GM21576 (cell line): ENCODE measurements at regions not wholly inside any gene's neighbourhood (a gene's known extent, or its start where the extent isn't known, plus 50 kb on each side); places are given as distances from the start of the nearest gene placed in this dataset.
"Not testable (repeated sequence)": the region's sequence is repeated elsewhere in the genome, so short reads cannot be mapped to it uniquely, and the experiment has no call there.

Experiments used
- ATAC-seq: cut with Tn5 transposase; IDR thresholded peaks from one replicate; pipeline ENCODE4 v1.9.1; 2021; ENCODE audit warnings: mild to moderate bottlenecking, moderate library complexity; ENCODE audit not compliant: unreplicated experiment

DNA sequence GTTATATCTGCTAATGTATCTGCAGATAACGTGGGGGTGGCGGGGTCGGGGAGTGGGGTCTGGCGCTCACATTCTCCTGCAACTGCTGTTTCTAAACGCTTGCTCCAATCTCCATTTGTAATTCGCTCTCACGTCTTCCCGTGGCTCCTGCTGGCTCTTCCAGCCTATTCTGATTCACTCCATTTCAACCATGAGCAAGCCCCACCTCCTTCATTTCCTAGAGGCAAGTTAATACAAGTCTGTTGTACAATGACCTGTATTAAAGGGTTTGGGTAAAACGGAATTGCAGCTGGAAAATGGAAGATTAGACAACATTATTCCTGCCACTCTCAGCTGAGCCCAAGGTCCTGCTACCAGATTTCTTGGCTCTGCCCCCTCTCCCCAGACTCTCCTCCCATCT lies 132.3 kb downstream of the CSNK2A3 start:
- no peak for ATAC-seq

DNA sequence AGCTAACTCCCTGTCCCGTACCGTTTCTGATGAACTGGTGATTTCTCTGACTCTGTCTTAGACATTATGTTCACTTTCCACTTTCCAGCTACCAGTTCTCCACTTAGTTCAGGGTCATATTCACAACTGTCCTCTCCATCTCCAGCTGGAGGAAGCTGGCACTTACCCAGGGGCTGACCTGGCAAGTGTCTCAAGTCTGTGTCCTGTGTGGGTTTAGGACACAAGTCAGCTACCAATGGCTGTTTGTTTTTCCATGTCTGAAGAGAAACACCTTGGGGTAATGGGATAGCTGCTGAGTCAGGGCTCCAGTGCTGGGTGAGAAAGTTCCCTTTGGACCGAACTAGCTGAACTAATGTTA lies 134.4 kb downstream of the CSNK2A3 start:
- ATAC-seq, result no peak

DNA sequence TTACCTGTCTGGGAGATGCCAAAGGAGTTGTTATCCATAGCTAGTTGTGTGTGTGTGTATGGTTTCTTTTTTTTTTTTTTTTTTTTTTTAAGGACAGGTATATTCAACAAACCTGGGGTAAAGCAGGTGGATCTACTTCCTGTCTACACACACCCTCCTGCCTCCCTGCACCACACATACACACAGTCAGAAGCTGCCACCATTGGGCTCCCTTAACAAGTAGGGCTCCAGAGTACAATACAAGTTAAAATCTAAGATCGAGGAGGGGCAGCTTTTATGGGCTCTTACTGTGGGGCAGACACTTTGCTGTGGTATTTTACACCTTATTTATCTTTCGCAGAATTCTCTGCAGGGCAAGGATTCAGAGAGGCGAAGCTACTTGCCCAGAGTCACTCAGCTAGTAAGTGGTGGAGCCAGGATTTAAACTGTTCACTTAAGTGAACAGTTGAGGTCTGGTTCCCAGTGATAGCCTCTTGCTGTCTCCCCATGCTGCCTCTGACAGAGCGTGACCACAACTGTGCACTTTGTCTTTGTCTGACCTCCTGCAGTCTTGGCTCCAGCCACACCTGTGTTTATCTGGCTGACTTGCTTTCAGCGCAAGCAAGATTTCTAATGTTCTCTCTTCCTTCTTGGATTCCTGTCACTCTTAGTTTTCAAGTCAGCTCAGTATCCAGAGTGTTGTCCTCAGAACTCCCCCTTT lies 135.0 kb downstream of the CSNK2A3 start:
- no peak for ATAC-seq

DNA sequence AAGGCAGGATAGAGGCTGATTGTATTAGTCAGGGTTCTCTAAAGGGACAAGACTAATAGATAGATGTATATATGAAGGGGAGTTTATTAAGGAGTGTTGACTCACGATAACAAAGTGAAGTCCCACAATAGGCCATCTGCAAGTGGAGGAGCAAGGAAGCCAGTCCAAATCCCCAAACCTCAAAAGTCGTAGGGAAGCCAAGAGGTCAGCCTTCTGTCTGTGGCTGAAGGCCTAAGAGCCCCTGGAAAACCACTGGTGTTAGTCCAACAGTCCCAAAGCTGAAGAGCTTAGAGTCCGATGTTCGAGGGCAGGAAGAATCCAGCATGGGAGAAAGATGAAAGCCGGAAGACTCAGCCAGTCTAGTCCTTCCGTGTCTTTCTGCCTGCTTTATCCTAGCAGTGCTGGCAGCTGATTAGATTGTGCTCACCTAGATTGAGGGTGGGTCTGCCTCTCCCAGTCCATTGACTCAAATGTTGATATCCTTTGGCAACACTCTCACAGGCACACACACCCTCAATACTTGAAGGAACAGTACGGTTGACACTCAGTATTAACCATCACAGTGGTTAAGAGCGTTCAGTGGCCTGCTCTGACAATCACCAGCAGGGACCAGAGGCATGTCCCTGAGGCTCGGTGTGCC lies 135.6 kb downstream of the CSNK2A3 start:
- ATAC-seq, result no peak

DNA sequence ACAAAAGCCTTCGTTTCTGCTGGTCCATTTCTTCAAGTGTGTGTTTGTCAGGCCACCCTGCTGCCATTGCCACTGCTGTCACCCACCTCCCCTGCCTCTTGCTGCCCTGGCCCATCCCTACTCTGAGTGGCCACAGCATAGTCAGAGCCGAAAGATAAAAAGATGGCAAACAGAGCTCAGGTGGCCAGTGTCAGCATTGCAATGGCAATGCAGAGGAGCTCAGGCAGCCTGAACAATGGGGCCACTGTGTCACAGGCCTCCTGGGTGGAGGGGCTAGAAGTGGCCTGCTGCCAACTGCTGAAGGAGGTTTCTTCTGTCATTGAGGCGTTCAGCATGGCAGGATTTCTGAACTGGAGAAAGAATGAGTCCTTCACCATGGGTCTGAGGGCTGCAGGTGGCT lies 137.1 kb downstream of the CSNK2A3 start:
- ATAC-seq, result no peak

DNA sequence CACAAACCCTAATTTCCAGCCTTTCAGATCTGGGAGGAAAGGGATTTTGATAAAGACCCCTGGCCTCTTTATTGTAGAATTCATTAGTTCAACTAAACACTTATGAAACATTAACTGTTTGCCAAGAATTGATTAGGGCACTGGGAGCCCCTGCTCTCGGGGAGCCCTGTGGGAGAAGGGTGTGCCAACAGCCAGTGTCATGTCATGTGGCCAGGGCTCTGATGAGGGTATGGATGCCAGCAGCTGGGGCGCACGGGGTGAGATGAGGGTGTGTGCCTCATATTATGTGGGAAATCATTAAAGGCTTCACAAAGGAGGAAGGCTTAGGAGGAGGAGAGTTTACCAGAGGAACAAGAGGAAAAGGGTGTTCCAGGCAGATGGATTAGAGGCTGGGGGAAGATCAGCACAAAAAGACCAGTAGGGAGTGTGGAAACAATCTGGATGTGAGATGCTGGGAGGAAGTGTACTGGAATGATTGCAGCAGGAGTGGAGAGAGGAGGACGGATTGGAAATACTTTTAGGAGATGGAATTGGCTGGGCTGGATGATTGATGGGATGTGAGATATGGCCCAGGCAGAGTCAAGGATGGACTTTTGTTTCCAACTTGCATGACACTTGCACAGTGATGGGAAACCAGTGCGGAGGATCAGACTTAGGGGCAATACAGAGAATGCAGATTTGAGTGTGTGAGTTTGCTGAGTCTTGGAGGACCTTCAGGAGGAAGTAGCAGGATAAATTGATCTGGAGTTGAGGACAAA lies 137.8 kb downstream of the CSNK2A3 start:
- ATAC-seq, result no peak

DNA sequence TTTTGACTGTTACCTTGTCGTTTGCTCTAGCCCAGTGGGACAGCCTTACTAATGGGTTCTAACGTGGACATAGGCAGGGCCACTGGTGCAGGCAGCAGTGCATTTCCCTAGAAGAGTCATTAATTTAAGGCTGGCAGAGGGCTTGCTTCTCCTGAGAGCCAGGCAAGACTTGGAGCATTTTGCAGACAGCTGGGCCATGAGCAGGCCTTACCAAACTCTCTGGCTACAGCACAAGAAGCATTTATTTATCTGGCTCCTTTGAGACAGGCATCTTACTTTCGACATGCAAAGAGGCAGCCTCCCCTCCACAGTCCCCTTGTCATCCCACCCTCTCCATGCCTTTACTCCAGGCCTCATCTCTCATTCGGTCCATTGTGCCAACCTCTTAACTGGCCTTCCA lies 139.9 kb downstream of the CSNK2A3 start:
- ATAC-seq, result no peak

DNA sequence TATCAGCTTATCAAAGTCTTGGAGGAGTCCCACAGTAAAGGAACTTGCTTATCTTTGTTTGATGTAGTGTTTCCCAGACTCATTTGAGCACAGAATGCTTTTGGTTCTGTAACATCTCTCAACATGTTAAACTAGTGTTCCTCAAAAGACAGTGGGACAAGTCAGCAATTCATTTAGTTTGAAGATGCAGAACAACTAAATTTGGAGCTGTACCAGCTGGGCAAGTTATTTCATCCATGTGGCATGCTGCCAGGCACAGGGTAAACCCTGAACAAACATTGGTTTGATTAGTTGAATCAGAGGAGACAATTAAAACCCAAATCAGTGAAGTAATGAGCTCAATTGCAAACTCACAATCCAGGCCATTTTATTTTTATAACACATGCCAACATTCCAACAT lies 141.2 kb downstream of the CSNK2A3 start:
- ATAC-seq, result no peak

DNA sequence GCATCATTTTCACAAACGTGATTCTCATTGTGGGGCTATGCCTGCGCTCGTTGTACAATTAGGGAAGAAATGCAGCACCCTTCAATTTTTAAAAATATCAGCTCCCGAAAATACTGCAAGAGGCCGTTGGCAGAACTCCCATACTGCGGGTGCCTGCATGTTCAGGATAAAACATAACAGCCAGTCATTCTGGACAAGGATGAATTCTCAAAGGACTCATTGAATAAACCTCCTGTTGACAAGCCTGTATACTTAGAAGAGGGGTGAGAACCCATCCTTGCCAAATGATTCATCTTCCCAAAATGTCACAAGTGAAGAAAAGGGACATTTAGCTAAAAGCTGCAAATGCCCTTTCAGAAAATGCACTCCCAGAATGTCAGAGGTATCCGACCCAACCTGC lies 141.9 kb downstream of the CSNK2A3 start:
- ATAC-seq, result no peak

DNA sequence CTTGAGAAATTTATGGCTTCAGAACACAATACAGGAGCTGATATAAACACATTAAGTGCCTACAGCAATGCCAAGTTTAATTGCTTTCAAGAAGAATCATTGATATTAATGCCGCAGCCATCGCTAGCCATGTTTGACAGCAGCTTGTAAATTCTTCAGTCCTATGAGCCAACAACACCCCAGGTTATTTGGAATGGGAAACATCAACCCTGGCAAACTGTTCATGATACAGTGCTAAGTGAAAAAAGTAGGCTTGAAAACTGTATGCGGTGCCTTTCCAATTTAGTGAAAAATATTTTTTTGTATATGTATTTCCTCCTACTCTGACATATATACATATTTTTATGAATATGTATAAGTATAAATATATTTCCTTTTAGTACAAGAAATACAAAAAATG lies 142.6 kb downstream of the CSNK2A3 start:
- no peak for ATAC-seq

DNA sequence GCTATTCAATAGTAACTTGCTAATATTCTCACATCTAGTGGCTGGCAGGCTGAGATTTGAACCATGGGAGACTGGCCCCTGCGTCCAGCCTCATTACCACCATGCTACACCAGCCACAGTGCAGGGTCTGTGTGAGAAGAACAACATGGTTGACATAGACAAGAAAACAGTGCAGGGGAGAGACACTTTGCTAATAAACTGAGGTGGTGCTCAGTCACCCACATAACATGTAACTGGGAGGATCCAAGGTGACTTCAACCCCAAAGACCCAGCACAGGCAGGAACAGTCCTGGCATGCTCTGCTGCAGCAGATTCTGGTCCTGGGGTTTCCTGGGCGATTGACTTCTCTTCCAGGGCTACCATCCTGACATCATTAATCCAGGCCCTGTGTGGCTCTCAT lies 143.1 kb downstream of the CSNK2A3 start:
- ATAC-seq, result no peak

DNA sequence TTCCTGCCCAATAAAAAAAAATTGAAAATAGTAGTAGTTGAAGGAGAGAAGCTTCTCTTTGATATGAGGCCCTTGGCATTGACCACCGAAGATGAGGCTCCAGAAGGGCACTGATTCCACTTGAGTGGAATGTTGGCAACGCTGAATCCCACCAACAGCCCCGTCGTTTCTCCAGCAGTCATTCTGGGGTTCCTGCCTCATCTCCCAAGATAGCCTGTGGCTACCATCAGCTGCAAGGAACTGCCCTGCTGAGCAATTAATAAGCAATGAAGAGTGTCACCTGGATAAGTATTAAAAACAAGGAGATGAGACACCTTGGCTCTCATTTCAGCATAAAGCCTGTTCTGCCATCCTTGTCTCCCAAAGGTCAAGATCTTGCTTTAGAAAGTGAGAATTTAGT lies 144.1 kb downstream of the CSNK2A3 start:
- ATAC-seq, result no peak

DNA sequence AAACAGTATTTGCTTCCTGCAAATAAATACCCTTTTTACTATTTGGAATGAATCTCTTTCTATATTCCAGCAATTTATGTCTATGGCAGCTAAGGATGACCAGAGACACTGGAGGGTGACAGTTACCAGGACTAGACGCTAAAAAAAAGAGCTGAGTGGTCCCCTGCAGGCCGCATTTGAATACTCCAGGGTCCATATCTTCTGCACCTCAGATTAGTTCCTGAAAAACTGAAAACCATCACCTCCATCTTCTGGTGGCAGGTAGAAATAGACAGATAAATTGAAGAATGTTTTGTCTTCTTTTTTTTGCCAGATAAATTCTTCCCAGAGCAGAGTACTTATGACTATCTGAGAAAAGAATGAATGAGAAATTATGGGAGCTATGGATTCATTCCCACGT lies 145.6 kb downstream of the CSNK2A3 start:
- ATAC-seq, result no peak

DNA sequence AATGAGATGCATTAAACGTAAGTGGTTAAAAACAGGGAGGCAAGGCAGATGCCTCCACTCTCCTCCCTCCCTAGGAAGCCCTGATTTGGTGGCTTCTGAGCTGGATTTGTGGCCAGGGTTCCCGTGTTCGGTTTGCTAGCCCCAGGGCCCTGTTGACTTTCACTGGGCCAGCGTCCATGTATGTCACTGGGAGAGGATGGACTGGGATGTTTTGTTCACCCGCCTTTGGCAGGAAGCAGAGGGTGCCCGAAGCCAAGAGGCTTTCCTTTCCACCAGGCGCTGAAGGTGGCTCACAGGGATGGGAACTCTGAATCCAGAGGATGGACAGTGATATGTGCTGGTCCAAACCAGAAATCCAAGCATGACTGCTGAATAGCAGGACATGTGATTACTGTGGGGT lies 146.6 kb downstream of the CSNK2A3 start:
- ATAC-seq, result no peak

DNA sequence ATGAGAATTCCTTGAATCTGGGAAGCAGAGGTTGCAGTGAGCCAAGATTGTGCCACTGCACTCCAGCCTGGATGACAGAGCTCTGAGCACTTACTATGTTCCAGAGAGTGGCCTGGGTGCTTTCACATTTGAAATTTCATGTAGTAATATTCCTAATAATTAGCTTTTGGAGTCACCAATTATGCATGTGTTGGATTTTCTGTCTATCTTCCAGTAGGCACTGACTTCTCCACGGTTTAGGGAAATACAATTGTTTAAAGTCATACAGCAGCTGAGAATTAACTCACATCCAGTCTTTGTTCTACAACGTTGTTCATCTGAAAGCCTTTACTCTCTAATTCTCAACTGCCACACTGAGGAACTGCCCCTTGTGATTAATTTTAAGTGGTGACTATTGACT lies 150.2 kb downstream of the CSNK2A3 start:
- ATAC-seq, result no peak

DNA sequence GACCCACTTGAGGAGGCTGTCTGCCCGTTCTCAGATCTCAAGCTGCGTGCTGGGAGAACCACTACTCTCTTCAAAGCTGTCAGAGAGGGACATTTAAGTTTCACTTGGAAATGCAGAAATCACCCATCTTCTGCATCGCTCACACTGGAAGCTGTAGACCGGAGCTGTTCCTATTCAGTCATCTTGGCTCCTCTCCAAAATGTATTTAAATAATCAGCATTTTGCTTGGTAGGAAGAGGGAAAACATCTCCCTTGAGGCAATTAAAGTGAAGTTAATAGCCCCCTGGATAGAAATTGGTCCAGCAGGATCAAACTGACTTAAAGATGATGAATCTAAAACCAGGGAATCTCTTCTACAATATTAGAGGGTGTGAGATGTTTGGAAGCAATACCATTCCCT lies 151.7 kb downstream of the CSNK2A3 start:
- ATAC-seq, result not testable (repeated sequence)

DNA sequence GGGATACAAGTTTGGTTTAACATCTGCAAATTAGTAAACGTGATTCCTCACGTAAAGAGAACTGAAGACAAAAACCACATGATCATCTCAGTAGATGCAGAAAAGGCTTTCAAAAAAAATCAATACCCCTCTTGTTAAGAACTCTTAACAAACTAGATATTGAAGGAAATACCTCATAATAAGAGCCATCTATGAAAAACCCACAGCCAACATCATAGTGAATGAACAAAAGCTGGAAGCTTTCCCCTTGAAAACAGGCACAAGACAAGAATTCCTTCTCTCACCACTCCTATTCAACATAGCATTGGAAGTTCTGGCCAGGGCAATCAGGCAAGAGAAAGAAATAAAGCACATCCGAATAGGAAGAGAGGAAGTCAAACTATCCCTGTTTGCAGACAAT lies 160.5 kb downstream of the CSNK2A3 start:
- no peak for ATAC-seq

DNA sequence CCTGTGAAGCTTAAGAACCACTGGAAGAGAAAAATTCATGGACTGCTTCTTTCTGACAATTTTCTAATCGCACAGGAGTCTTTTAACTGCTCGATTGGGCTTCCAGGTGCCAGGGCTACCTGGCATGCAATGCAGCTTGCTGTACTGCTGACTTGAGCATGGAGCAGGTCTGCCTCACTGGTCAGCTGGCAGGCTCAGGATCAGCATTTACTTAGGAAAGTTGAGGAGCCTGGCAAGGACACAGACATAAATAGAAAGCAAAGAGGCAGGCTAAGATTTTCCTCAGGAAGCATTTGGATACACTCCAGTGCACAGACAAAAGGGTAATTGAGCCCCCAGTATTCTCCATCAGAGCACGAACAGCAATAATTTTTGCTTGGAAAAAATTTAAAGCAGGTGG lies 163.5 kb downstream of the CSNK2A3 start:
- no peak for ATAC-seq

DNA sequence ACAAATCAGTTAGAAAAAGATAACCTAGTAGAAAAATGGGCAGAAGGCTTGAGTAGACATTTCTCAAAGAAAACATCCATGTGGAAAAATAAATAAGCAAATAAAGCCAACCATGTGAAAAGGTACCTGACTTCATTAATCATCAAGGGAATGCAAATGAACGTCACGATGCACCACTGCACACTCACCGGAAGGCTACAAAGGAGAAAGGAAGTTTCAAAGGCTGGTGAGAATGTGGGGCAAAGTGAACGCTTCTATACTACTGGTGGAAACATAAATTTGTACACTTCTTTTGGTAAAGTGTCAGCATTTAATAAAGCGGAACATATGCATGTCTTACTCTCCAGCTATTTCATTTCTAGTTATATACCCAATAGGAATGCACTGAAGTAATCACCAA lies 166.8 kb downstream of the CSNK2A3 start:
- no peak for ATAC-seq

DNA sequence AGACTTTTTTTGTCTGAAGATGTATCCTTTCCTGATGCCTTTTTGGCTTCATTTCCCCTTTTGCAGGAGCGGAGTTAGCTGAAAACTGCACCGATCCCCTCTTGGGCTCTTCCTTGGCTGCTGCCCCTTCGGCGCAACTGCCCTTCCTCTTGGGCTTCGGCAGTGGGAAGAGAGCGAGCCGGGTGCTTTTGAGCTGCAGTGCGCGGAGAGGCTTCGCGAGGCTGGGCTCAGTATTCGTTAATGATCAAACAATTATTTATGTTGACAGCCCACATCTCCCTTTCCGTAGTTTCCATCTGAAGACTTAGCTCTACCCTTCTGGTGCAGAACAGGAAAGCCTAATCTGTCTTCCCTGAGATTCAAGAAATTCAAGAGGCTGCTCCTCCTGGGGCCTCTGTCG lies 170.8 kb downstream of the CSNK2A3 start:
- ATAC-seq, result no peak

DNA sequence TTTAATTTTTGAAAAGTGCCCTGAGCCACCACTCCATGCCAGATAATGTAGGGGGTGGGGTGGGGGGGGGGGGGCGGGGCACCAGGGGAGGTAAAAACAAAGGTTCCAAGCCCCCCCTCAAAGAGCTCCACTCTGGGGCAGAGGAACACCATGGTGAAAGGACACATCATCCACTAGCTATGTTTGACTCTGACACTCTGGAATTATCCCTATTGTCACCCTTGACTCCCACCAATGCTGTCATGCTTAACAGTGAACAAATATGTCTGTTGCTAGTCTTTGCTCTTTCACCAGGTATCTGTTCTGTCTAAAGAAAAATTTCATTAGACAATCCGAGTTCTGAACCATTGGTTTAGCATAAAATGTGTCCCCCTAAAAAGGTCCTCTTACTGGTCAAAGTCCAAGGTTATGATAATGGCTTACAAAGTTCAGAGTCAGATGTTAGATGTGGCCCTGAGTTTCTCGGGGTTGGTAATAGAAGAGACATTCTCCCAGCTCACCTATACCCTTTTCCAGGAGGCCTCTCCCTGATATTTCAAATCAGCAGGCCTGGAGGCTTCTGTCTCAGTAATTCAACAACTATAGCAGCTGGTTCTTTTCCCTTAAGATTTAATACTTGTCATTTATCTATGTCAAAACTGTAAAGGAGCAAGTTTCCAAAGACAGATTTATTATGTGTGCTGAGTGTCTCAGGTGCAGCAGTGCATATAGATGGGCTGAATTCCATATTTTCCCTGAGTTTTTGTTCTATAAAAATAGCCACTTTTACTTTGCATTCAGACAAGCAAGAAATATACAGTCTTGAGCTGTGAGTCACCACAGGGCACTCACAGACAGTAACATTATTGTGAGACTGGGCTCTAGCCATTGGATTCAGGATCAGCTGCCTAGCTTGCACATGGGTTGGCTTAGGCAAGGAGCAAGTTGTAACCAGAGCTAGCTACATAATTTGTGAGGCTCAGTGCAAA lies 174.1 kb downstream of the CSNK2A3 start:
- no peak for ATAC-seq
